AG20443 (cell line): ENCODE measurements at regions not wholly inside any gene's neighbourhood (a gene's known extent, or its start where the extent isn't known, plus 50 kb on each side); places are given as distances from the start of the nearest gene placed in this dataset.

Experiments used
- DNase-seq: peaks from one replicate; pipeline ENCODE4 v3.0.0; 2012; ENCODE audit warnings: low spot score, mixed read lengths

GRCh38 chr17:34090593-34090992 is 164.5 kb upstream of the CCL2 start:
- DNase-seq, result no peak

GRCh38 chr17:34091975-34092374 is 163.1 kb upstream of the CCL2 start:
- no peak for DNase-seq

- no peak for DNase-seq
Observed at GRCh38 chr17:34095106-34095505, 160.0 kb upstream of the CCL2 start.

GRCh38 chr17:34098699-34099098 is 156.4 kb upstream of the CCL2 start:
- DNase-seq, result no peak

GRCh38 chr17:34099859-34100515 is 155.1 kb upstream of the CCL2 start:
- DNase-seq, result no peak

- DNase-seq, result no peak
Observed at GRCh38 chr17:34107019-34107418, 148.1 kb upstream of the CCL2 start.

GRCh38 chr17:34110315-34110714 is 144.8 kb upstream of the CCL2 start:
- DNase-seq, result no peak

- DNase-seq, result no peak
Observed at GRCh38 chr17:34113089-34113488, 142.0 kb upstream of the CCL2 start.

- DNase-seq, result no peak
Observed at GRCh38 chr17:34114174-34114573, 140.9 kb upstream of the CCL2 start.

- no peak for DNase-seq
Observed at GRCh38 chr17:34116306-34116705, 138.8 kb upstream of the CCL2 start.

- no peak for DNase-seq
Observed at GRCh38 chr17:34117332-34117731, 137.8 kb upstream of the CCL2 start.

- no peak for DNase-seq
Observed at GRCh38 chr17:34117811-34118210, 137.3 kb upstream of the CCL2 start.

- no peak for DNase-seq
Observed at GRCh38 chr17:34118564-34118963, 136.5 kb upstream of the CCL2 start.

GRCh38 chr17:34121311-34121710 is 133.8 kb upstream of the CCL2 start:
- no peak for DNase-seq

GRCh38 chr17:34122515-34122914 is 132.6 kb upstream of the CCL2 start:
- no peak for DNase-seq

GRCh38 chr17:34125010-34125409 is 130.1 kb upstream of the CCL2 start:
- DNase-seq, result no peak

- no peak for DNase-seq
Observed at GRCh38 chr17:34125921-34126320, 129.2 kb upstream of the CCL2 start.

GRCh38 chr17:34126496-34126895 is 128.6 kb upstream of the CCL2 start:
- DNase-seq, result no peak

- DNase-seq, result no peak
Observed at GRCh38 chr17:34126965-34127364, 128.1 kb upstream of the CCL2 start.

- DNase-seq, result no peak
Observed at GRCh38 chr17:34130544-34130943, 124.5 kb upstream of the CCL2 start.

- no peak for DNase-seq
Observed at GRCh38 chr17:34131386-34131785, 123.7 kb upstream of the CCL2 start.

- DNase-seq, result no peak
Observed at GRCh38 chr17:34133350-34133749, 121.7 kb upstream of the CCL2 start.

- DNase-seq, result no peak
Observed at GRCh38 chr17:34135841-34136240, 119.2 kb upstream of the CCL2 start.

GRCh38 chr17:34140006-34140405 is 115.1 kb upstream of the CCL2 start:
- no peak for DNase-seq

- DNase-seq, result no peak
Observed at GRCh38 chr17:34141590-34141989, 113.5 kb upstream of the CCL2 start.
